ENCODE measurements at regions not wholly inside any gene's neighbourhood (a gene's known extent, or its start where the extent isn't known, plus 50 kb on each side); places are given as distances from the start of the nearest gene placed in this dataset.

GRCh38 chr3:152943645-152944044 lies 108.7 kb downstream of the P2RY1 start:
- TF ChIP-seq EZH2 (IDR thresholded peaks at IDR 0.05; ENCODE audit: borderline replicate concordance, insufficient read depth, low read length, poor library complexity, severe bottlenecking) (no peak), EP300 (conservative IDR thresholded peaks at IDR 0.05; ENCODE audit: poor library complexity, severe bottlenecking) (no peak), RAD21 (conservative IDR thresholded peaks at IDR 0.05) (no peak), POLR2AphosphoS5 (IDR thresholded peaks at IDR 0.05) (no peak), TAF1 (IDR thresholded peaks at IDR 0.05; ENCODE audit: low read depth) (no peak), REST (IDR thresholded peaks at IDR 0.05; ENCODE audit: borderline replicate concordance) (no peak), SMC3 (conservative IDR thresholded peaks at IDR 0.05; ENCODE audit: poor library complexity) (no peak), MXI1 (conservative IDR thresholded peaks at IDR 0.05; ENCODE audit: poor library complexity, severe bottlenecking) (no peak)
- TF ChIP-seq, protein P1, sequence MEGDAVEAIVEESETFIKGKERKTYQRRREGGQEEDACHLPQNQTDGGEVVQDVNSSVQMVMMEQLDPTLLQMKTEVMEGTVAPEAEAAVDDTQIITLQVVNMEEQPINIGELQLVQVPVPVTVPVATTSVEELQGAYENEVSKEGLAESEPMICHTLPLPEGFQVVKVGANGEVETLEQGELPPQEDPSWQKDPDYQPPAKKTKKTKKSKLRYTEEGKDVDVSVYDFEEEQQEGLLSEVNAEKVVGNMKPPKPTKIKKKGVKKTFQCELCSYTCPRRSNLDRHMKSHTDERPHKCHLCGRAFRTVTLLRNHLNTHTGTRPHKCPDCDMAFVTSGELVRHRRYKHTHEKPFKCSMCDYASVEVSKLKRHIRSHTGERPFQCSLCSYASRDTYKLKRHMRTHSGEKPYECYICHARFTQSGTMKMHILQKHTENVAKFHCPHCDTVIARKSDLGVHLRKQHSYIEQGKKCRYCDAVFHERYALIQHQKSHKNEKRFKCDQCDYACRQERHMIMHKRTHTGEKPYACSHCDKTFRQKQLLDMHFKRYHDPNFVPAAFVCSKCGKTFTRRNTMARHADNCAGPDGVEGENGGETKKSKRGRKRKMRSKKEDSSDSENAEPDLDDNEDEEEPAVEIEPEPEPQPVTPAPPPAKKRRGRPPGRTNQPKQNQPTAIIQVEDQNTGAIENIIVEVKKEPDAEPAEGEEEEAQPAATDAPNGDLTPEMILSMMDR (IDR thresholded peaks at IDR 0.05; ENCODE audit: poor library complexity, severe bottlenecking), result no peak
